Embryonic facial prominence (tissue), 1 donor: ENCODE measurements at regions not wholly inside any gene's neighbourhood (a gene's known extent, or its start where the extent isn't known, plus 50 kb on each side); places are given as distances from the start of the nearest gene placed in this dataset.

Source experiments
- DNase-seq: peaks from one replicate; pipeline ENCODE4 v3.0.0-alpha.2; 2016; ENCODE audit errors: extremely low spot score

DNA sequence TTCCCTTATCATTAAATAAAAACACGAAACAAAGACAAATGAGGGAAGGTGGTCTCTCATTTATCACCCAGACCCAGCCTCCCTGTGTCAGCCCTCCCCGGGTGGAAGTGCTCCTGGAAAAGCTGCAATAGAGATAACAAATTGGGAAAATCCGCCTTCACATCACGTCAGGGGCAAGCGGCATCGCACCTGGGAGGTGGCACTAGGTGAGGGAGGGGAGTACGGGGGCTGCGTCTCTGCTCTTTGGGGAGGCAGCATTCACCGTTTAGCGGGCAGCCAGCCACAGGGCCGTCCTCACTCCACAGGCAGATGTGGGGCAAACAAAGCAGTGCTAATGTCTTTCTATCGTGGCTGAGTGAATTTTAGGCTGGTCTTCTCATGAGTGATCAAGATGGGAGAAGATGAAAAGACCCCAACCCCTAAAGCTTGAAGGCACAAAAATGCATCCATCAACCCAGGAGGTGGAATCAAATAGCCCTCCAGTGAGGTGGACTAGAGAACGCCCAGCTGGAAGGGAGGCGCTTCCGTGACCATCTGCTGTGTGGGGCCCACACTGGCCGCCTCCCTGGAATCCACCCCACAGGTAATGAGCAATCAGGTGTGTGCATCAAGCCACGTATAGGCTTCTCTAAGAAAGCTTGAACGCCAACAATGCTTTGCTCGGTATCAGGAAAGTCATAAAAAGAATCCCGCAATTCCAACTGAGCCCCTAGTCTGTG, 629.5 kb downstream of the BRD1 start:
- DNase-seq: no peak

DNA sequence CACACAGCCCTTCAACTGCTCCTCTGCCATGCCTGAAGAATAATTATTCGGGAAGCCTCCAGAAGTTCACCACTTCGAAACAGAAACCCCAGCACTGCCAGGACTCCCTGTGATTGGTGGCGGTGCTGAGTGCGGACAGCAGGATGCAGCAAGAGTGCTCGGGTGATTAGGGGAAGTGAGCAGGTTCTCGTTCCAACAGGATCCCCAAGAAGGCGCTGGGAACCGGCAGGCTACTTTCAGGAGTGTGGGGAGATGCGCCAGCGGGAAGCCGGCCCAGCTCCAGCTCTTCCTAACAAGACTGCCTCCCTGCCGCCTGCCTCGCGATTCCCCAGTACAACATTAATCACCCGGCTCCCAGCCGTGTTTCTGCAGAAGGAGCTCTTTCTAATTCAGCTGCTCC, 630.2 kb downstream of the BRD1 start:
- DNase-seq: no peak

DNA sequence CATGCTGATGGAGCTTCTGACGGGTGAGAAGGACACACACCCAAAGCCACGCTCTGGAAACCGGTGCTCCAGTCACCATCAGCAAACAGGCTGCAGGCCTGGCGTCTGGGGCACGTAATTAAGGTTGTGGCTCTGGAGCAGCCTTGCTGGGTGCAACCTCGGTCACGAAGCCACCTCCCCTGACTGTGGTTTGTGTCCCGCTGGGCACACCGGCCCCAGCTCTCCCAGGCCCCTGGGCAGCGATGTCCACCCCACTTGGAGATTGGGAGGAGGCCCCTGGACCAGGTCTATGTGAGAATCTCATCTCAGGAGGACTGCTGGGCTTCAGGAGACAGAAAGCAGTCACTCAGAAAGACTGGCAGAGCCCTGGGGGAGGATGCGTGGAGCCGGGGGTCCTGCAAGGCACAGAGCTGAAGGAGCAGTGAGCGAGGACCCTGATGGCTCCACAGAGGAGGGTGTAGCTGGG, 631.6 kb downstream of the BRD1 start:
- no peak for DNase-seq

DNA sequence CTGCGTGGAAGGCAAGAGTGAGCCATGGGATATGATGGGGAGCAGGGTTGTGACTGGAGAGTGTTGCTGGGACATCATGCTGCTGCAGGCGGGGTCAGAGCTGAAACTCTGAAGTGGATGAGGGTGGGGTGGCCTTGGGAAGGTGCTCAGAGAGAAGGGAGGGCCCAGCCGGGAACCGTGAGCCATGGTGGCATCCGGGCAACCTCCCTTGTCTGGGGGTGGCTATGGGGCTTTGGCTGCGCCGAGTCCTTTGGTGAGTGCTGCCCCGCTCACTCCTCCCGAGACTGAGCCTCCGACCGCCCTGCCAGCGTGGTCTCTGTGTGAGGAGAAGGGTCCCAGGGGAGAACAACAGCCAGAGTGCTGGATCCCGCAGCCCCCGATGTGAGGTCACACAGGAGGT, 632.0 kb downstream of the BRD1 start:
- no peak for DNase-seq

DNA sequence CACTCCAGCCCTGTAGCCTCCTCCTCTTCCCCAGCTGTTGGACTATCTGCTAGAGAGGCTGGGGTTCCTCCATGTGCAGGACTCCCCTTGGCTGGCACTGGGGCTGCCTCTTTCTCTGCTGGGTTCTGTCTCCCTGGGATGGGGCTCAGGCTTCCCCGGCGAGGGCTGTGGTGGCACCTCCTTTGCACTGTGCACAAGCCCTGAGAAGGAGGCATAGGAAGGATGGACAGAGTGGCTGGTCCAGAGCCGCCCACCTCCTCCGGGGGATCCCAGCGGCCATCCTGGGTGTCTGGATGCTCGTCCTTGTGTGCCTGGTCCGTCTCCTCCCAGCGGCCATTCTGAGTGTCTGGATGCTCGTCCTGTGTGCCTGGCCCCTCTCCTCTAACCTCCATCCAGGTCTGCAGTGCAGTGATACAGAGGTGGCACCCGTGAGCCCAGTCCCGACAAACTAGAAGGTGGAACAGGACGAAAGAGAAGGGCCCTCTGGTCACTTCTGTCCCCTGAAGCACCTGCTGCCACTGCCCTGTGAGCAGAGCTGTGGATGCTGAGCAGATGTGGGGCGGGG, 633.7 kb downstream of the BRD1 start:
- no peak for DNase-seq

DNA sequence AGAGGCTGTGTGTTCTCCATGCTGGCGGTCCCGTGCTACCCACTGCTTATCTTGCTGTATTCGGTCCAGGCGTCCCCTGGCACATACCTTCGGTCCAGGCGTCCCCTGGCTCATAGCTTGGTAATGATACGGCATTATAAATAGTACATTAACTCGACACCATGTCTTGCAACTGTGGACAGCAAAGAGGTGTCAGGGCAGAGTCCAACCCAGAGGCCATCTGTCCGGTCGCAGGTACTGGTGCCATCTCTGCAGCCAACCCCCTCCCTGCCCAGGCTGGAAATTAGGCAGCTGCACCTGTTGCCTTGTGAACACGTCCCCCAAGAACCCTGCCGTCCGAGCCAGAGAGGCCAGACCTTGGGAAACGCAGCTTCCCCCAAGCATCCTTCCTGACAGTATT, 634.3 kb downstream of the BRD1 start:
- no peak for DNase-seq

DNA sequence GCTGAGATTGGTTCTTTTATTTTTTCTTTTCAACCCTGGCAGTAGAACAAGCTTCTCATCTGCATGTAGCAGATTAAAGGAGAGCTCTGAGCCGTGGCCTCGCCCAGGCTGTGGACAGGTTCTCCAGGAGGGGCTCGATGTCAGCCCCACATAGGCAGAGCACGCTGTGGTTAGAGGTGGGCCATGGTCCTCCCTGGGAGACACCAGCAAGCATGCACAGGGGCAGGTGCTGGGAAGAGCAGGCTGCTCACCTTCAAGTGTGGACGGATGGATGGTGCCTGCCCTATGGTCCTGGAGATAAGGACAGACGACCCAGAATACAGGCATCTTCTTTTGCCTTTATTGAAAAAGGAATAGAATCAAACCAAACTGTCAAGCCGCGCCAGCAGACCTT, 634.8 kb downstream of the BRD1 start:
- DNase-seq: no peak

DNA sequence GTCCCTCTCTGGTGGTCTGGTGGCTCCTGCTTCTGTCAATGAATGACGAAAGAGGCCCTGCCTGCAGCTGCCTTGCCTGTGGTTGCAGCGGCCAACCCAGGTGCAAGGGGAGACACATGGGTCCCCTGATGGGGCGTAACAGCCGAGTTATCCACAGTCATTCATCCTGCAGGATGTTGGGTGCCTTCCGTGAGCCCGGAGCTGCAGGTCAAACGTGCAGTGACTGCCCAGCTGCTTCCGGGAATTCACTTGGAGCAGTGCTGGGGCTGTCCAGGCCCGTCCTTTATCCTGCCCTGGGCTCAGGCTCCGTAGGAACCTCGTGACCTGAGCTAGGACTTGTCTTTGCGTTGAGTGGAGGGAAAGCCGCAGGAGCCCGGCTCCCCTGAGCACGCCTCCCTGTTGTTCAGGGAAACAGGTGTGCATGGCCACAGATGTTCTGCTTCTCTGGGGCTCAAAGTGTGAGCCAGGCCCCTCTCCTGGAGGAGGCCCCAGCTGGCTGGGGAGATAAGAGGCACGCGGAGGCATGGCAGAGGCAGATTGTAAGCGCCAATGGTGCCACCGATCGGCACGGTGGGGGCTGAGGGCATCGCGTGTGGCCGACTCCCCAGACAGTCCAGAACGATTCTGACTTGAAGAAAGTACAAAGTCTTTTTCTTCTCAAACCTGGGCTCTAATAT, 635.4 kb downstream of the BRD1 start:
- no peak for DNase-seq

DNA sequence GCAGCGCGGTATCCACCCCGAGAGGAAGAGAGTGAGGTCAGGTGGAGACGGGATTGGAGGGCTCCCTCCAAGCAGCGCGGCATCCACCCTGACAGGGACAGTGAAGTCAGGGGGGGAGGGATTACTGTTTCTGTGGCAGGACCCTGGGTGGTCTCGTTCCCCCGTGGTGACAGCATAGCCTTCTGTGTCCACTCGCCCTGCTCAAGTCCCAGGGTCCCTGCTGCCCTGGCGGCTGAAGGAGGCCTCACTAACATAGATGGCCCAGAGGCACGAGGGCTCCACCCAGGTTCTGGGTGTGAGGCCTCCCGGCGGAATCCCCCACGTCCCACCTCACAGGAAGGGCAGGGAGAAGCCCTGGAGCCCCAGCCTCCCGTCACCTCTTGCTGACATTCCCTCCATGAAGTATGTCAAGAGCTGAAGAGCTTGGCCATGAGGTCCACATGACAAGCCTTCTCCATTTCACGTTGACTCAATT, 636.1 kb downstream of the BRD1 start:
- DNase-seq: no peak

DNA sequence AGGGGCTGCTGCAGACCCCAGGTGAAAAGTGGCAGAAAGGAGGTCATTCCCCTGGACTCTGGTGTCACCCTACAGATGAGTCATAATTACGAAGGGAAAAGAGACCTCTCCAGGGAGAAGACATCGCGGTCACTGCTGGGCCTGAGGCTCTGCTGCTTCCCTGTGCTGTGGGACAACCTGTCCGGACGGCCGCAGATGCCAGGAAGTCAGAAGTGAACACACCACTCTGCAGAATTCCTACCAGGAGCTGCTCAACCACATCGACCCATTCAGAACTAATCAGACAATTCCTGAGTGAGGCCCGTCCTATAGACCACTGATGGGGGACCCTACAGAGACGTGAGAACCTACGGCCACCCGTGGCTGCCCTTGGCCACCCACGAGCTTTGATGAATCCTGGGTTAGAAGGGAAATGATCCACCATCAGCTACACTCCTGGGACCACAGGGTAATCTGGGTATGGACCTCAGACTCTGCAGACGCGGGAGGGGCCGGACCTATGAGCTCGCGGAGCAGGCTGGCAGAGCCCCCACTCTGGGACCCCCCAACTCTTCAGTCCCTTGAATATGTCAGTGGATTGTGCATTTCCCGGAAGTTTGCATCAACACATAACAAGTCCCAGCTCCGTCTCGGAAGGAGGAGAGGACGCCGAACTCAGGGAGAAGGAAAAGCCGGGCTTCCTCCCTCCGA, 636.7 kb downstream of the BRD1 start:
- DNase-seq: no peak

DNA sequence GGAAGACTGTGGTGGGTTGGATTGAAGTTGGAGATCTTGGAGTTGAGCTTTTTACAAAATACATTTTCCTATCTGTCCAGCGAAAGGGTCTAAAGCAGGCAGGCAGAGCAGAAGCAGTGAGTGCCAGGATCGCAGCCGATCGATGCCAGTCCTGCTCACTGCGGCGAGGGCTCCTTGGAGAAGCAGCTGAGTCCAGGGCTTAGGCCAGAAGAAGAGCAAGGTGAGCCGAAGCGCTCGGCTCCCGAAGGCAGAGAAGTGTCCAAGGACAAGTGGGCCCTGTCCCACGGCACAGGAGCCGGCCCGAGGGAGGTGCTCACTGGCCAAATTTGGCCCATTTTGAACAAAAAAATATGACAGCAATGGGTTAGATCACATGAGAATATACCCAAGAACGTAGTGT, 637.8 kb downstream of the BRD1 start:
- no peak for DNase-seq

DNA sequence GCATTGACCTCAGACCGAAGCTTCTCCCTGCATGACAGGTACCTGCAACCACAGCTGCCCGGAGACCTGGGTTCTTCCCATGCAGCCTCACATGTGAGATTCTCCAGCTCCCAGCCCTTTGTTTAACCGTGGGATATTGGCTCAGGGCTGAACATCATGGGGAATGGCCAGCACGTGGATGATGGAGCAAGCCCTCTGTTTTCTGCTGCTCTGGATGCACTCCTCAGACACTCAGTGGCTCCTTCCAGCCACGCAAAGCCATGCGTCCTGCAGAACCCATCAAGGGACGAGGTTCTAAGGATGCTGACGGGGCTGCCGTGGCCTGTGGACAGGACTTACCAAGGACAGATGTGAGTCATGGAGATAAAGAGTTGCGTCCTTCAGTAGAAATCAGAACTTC, 639.1 kb downstream of the BRD1 start:
- no peak for DNase-seq

DNA sequence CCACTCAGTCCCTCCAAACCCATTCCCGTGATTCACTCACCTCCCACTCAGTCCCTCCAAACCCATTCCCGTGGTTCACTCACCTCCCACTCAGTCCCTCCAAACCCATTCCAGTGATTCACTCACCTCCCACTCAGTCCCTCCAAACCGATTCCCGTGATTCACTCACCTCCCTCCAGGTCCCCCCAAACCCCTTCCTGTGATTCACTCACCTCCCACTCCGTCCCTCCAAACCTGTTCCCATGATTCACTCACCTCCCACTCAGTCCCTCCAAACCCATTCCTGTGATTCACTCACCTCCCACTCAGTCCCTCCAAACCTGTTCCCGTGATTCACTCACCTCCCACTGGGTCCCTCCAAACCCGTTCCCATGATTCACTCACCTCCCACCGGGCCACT, 639.6 kb downstream of the BRD1 start:
- no peak for DNase-seq

DNA sequence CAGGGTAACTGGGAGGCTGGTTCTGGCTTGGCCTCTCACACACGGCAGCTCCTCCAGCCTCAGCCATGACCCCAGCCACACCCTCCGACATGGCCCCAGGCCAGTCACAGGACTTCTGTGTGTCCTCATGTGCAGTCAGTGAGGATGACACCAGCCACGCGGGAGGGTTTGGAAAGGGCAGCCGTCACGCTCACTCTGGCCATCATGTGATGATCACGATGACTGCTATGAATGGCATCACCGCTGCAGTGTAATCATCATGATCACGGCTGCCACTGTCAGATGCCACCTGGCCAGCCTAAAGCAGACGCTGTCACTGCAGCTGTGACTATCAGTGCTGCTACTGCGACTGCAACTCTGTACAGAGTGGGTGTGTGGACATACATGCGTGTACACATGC, 640.9 kb downstream of the BRD1 start:
- DNase-seq: no peak

DNA sequence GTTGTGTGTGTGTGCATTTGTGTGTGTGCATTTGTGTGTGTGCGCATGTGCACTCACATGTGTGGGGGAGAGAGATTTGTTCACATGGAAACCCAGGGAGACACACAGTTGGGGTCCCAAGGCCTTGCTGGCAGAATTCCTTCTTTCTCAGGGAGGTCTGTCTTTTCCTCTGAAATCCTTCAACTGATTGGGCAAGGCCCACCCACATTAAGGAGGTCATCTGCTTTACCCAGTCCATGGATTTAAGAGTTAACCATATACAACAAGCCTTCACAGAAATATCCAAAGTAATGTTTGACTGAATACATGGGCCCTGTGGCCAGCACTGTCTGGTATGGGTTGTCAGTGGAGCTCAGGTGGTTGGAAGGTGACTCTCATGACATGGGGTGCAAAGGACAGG, 641.4 kb downstream of the BRD1 start:
- no peak for DNase-seq

DNA sequence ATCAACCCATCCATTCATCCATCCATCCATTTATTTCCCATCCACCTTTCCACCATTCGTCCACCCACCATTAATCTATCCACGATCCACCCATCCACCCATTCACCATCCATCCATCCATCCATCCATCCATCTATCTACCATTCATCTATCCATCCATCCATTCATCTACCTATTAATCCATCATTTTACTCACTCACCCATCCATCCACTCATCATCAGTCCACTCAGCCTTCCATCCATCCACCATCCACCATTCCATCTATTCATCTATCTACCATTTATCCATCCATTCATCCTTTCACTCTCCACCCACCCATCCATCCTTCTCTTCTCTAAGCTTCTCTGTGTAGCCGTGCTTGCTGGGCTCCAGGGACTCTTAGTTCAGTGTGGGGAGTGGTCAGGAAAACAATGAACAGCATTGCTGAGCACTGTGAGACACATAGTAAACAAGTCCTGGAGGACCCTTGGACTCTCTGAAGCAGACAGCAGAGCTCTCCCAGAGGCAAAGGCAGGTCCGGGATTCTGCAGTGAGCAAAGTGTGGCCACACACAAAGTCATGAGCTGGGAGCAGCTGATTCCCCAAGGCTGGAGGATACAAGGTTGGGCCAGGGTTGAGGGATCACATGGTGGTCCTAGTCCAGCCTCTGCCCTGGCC, 642.2 kb downstream of the BRD1 start:
- DNase-seq: no peak

DNA sequence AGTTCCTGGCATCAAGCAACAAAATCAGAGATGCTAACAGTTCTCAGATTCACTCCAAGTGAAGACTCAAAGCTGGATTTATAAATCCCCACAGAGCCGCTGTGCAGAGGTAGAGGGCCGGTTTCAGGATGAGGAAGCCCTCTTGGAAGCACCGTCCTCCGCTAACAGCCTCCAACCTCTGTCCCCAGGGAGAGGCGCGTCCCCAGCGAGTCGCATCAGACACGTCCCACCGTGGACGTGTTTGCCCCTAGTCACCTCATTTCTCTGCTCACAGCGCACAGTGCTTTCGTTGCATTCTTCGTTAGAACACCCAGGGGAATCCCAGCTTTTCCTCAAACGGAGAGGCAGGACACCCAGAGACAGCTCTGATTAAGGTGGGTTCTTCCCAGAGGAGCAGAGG, 642.9 kb downstream of the BRD1 start:
- DNase-seq: no peak

DNA sequence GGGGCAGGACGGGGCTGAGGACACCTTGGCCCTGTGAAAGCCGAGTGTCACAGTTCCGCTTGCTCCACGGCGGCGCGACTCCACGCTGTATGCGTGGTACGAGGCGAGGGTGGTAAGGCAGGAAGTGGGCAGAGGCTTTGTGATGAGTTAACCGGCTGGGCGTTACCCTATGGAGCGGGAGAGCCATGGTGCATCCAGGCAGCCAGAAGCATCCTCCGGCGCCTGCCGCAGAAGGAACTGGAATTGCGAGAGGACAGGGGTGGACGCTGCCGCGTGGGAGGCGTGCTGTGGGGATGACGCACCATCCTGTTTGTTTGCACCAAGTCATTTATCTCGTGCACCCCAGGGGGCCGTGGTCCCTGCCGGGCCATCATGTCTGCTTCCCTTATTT, 643.9 kb downstream of the BRD1 start:
- DNase-seq: no peak

DNA sequence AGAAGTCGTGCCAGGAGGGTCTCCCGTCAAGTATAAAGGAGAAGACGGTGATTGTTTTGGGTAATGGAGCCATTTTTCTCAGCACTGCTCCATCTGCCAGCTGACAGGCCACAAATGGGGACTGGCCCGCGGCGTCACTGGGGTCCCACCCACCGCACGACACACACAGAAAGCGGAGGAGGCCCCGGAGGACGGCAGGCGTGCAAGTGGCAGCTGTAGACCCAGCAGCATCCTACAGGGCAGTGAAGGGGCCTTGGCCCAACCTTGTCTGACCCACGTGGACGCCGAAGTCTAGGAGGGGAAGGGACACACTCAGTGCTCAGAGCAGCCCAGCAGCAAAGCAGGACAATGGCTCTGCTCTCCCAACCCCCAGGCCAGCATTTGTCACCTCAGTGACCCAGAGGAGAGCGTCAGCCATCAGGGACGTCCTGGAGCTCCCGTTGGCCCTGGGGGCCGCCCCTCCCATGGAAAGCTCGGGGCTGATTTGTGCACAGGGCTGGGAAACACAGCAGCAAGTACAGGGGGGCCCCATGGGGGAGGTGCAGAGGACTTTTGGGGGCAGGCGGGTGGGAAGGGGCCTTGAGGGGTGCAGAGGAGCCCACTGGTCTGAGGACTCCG, 644.4 kb downstream of the BRD1 start:
- DNase-seq: no peak

DNA sequence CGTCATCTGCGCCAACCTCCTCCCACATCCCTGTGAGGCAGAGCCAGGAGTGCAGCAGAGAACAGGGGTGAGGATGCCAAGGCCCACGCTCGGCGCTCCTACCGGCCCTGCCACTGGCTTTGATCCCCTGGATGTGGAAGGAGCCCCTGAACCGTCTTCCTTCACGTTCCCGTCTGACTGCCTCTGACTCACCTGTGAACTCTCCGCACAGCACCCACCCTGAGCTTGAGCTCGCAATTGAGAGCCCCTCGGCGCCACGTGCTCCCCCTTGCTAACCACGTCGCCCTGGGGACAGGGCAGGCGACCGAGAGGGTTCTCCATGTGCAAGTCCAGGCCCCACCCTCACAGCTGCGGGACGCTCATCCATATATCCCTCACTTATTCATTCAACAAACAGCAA, 645.3 kb downstream of the BRD1 start:
- no peak for DNase-seq

DNA sequence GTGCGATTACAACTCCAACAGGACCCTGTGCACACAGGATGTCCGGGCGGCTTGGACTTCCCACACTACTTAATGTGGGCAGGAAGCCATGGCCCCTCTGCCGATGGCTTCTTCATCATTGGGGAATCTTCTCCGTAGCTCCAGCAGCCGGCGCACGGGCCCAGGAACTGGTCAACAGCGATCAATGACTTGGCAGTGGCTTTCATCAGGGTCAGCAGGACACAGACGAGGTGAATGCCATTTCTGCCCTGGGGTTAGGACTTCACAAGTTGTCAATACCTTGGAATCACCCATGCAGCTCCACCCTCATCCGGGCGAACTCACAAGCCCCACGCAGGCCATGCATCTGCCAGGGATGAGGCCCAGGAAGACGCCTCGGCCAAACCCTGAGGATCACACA, 645.7 kb downstream of the BRD1 start:
- no peak for DNase-seq

DNA sequence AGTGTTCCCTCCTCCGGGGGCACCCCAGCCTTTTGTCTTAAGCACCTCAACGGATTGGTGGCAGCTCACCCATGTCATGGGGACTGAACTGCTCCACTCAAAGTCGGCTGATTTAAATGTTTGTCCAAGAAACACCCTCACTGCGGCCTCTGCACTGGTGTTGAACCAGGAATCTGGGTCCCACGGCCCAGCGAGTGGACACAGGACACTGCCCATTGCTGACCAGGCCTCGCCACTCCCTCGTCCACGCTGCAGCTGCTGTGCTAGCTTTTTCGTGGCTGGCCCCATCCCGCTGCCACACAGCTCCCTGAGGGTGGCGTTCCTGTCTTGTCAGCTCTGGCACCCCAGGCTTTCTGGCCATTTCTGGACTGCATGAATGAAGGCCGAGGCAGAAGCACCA, 646.2 kb downstream of the BRD1 start:
- DNase-seq: no peak
